Gastrocnemius medialis (tissue), 4 donors: ENCODE measurements at regions not wholly inside any gene's neighbourhood (a gene's known extent, or its start where the extent isn't known, plus 50 kb on each side); places are given as distances from the start of the nearest gene placed in this dataset.
"Not testable (repeated sequence)": the region's sequence is repeated elsewhere in the genome, so short reads cannot be mapped to it uniquely, and the experiment has no call there.

Source experiments
- ATAC-seq, 2 donors: fragments of 150-250 bp; one replicate each; pipeline ENCODE4 v1.9.1; 2016
- DNase-seq, 2 donors: peaks; one replicate each; pipeline ENCODE4 v3.0.0-alpha.2; 2019
- H3K27ac ChIP-seq, 4 donors: fragments of 200-600 bp; sonication (generic); 1 replicate in 1 of 4; 2 replicates in 3 of 4; pipeline ENCODE4 v1.5.1; 2016 to 2018; ENCODE audit warnings: mild to moderate bottlenecking in 2 of 4, moderate library complexity in 1 of 4
- H3K27me3 ChIP-seq, 3 donors: fragments of 200-600 bp; sonication (generic) in 2 of 3; 1 replicate in 1 of 3; 2 replicates in 2 of 3; pipeline versions ENCODE4 v1.5.1 to v1.6.0; 2016 to 2019; ENCODE audit warnings: mild to moderate bottlenecking in 1 of 3, moderate library complexity in 1 of 3
- H3K36me3 ChIP-seq, 2 donors: fragments of 200-600 bp; sonication (generic) in 1 of 2; one replicate each; pipeline ENCODE4 v1.5.1; 2017 to 2018
- H3K4me1 ChIP-seq, 2 donors: fragments of 200-600 bp; sonication (generic) in 1 of 2; one replicate each; pipeline ENCODE4 v1.5.1; 2016 to 2017; ENCODE audit warnings: mild to moderate bottlenecking in 2 of 2
- H3K4me3 ChIP-seq, 4 donors: fragments of 200-600 bp; sonication (generic) in 3 of 4; 1 replicate in 1 of 4; 2 replicates in 3 of 4; pipeline ENCODE4 v1.5.1; 2016 to 2019; ENCODE audit warnings: mild to moderate bottlenecking in 2 of 4
- H3K9me3 ChIP-seq, 3 donors: fragments of 200-600 bp; sonication (generic) in 2 of 3; 1 replicate in 1 of 3; 2 replicates in 2 of 3; pipeline ENCODE4 v1.5.1; 2016 to 2019
- POLR2A ChIP-seq, 2 donors: fragments of 450-650 bp; IDR thresholded peaks; one replicate each; pipeline ENCODE4 v1.6.1; 2017; ENCODE audit warnings: antibody characterized with exemption in 2 of 2, mild to moderate bottlenecking in 2 of 2, moderate library complexity in 2 of 2
- in situ Hi-C, 4 donors: fragments of 200-750 bp; cut with MboI; loops; one replicate each; pipeline versions ENCODE4 v1.15.0 to v1.8.0; 2017; ENCODE audit warnings: low sequenced_read_pairs in 4 of 4
- intact Hi-C: fragments of 100-400 bp; cut with DNase I; formaldehyde crosslinking; loops from one replicate; pipeline ENCODE4 v1.15.1; 2023; ENCODE audit warnings: low total_unique reads
- TF ChIP-seq, protein P1 (sequence below), 5 experiments: fragments of 450-650 bp in 3 of 5; fragments of 200-600 bp in 2 of 5; sonication (generic) in 2 of 5; IDR thresholded peaks in 4 of 5; conservative IDR thresholded peaks in 1 of 5; 1 replicate in 4 of 5; 2 replicates in 1 of 5; pipeline ENCODE4 v1.5.1; 2016 to 2019; ENCODE audit warnings: antibody characterized with exemption in 5 of 5, mild to moderate bottlenecking in 3 of 5, moderate library complexity in 3 of 5

DNA sequence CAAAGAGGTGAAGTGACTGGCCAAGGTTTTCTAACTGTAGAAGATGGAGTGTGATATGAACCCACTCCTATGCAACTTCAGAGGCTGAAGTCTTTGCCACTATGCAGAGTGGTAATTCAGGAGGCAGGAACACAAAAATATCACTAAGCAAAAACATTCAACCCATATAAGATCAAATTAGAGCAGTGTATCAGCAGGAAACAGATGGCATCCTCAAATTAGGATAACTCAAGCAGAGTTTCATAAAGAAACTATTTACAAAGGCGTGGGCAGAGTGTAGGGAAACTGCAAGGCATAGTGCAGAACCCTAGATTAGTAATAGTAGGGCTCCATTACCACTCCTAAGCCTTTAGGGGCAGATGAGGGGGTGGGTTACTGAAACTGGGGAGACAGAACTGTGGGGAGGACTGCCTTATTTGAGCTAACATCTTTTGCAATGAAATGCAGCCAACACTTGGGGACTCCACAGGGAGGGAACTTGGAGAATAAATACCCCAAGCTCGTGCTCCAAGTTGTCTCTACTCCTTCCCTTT lies 72.2 kb downstream of the PTTG1 start:
- Histone ChIP-seq H3K4me3 (no peak overlapping the region), H3K9me3 (no peaks in the 10 kb centered on the region), H3K4me1 (no peaks in the 10 kb centered on the region), H3K27ac (no peak overlapping the region), H3K27me3 (no peaks in the 10 kb centered on the region), H3K36me3 (no peaks in the 10 kb centered on the region)
- ATAC-seq (no peak), DNase-seq (no peak)
- intact Hi-C loops (no loop called here), in situ Hi-C loops (no loop called here)
- TF ChIP-seq, protein P1, sequence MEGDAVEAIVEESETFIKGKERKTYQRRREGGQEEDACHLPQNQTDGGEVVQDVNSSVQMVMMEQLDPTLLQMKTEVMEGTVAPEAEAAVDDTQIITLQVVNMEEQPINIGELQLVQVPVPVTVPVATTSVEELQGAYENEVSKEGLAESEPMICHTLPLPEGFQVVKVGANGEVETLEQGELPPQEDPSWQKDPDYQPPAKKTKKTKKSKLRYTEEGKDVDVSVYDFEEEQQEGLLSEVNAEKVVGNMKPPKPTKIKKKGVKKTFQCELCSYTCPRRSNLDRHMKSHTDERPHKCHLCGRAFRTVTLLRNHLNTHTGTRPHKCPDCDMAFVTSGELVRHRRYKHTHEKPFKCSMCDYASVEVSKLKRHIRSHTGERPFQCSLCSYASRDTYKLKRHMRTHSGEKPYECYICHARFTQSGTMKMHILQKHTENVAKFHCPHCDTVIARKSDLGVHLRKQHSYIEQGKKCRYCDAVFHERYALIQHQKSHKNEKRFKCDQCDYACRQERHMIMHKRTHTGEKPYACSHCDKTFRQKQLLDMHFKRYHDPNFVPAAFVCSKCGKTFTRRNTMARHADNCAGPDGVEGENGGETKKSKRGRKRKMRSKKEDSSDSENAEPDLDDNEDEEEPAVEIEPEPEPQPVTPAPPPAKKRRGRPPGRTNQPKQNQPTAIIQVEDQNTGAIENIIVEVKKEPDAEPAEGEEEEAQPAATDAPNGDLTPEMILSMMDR (IDR thresholded peaks at IDR 0.05 in 4 of 5, conservative IDR thresholded peaks at IDR 0.05 in 1 of 5) = no peak
- no peak for TF ChIP-seq POLR2A (IDR thresholded peaks at IDR 0.05)

DNA sequence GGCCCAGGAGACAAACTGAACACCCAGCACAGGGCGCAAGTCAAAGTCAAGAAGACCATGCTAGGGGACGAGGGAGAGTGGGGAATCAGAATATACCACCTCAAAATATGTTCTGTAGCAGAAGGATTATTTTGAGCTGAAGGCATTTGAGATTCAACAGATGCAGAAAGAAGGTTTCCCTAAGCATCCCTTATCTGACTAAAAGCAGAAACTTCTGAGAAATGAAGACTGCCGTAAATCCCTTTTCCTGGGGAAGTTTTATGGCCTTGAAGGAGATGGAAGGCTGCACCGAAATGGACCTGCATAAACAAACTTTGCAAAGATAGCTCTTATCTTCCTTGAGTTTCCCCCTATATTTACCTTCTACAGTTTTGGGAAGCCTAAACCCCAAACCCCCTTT lies 72.8 kb downstream of the PTTG1 start:
- in situ Hi-C loops (no loop called here), intact Hi-C loops (no loop called here)
- ATAC-seq (no peak), DNase-seq (no peak)
- no peaks in the 10 kb centered on the region for H3K4me1 ChIP-seq
- H3K4me3 ChIP-seq = no peak overlapping the region
- no peak for TF ChIP-seq POLR2A (IDR thresholded peaks at IDR 0.05)
- TF ChIP-seq, protein P1 (IDR thresholded peaks at IDR 0.05 in 4 of 5, conservative IDR thresholded peaks at IDR 0.05 in 1 of 5) = no peak
- H3K27me3 ChIP-seq = no peaks in the 10 kb centered on the region
- H3K27ac ChIP-seq = no peak overlapping the region
- H3K36me3 ChIP-seq = no peaks in the 10 kb centered on the region
- H3K9me3 ChIP-seq = no peaks in the 10 kb centered on the region

DNA sequence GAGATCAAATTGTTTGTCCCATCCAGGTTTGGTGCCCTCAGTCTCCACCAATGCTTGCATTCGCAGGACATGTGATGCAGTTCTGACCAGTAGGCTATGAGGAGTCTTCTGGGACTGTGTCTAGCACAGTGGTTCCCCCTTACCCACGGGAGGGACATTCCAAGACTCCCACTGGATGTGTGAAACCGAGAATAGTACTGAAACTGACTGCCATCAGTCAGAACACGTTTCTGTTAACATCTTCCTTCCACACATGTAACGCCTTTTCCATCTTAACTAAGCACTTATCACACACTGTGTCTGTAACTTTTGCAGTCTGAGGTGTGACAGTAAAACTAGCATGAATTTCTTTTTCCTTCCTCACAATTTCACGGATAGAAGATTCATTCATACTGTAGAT lies 74.7 kb downstream of the PTTG1 start:
- Histone ChIP-seq H3K27ac (no peak overlapping the region), H3K4me1 (no peaks in the 10 kb centered on the region), H3K27me3 (no peaks in the 10 kb centered on the region), H3K36me3 (no peaks in the 10 kb centered on the region), H3K4me3 (no peak overlapping the region), H3K9me3 (no peaks in the 10 kb centered on the region)
- TF ChIP-seq POLR2A (IDR thresholded peaks at IDR 0.05) = no peak
- TF ChIP-seq, protein P1 (IDR thresholded peaks at IDR 0.05 in 4 of 5, conservative IDR thresholded peaks at IDR 0.05 in 1 of 5) = no peak
- ATAC-seq = no peak
- intact Hi-C loops = no loop called here
- in situ Hi-C loops = no loop called here
- DNase-seq = no peak

DNA sequence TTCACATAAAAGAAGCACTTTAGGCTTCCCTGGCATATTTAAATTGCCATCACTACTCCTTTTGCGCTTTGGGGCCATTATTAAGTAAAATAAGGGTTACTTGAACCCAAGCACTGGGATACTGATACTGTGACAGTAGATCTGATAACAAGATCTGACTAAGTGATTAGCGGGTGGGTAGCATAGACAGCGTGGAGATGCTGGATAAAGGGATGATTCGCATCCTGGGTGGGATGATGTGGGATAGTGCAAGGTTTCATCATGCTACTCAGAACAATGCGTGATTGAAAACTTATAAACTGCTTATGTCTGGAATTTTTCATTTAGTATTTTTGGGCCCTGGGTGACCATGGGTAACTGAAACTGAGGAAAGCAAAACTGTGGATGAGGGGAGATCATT lies 75.1 kb downstream of the PTTG1 start:
- no peaks in the 10 kb centered on the region for H3K9me3 ChIP-seq
- DNase-seq = no peak
- TF ChIP-seq, protein P1 (IDR thresholded peaks at IDR 0.05 in 4 of 5, conservative IDR thresholded peaks at IDR 0.05 in 1 of 5) = no peak
- no peak for TF ChIP-seq POLR2A (IDR thresholded peaks at IDR 0.05)
- H3K4me1 ChIP-seq = no peaks in the 10 kb centered on the region
- no peak overlapping the region for H3K27ac ChIP-seq
- no peaks in the 10 kb centered on the region for H3K36me3 ChIP-seq
- in situ Hi-C loops = no loop called here
- intact Hi-C loops = no loop called here
- ATAC-seq = no peak
- no peaks in the 10 kb centered on the region for H3K27me3 ChIP-seq
- no peak overlapping the region for H3K4me3 ChIP-seq

DNA sequence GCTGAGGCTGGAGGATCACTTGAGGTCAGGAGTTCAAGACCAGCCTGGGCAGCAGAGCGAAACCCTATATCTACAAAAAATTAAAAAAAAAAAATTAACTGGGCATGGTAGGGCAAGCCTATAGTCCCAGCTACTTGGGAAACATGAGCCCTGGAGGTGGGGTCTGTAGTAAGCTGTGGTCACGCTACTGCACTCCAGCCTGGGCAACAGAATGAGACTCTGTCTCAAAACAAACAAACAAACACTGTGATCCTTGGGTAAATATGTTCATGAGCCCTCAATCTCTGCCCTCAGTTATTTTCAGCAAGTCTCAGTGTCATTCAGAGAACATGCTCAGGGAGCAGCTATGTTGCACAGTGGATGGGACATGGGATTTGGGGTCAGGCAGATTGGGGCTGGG lies 76.2 kb downstream of the PTTG1 start:
- H3K27me3 ChIP-seq = no peaks in the 10 kb centered on the region
- ATAC-seq (no peak), DNase-seq (no peak)
- intact Hi-C loops (no loop called here), in situ Hi-C loops (no loop called here)
- no peak overlapping the region for H3K27ac ChIP-seq
- no peak for TF ChIP-seq POLR2A (IDR thresholded peaks at IDR 0.05)
- TF ChIP-seq, protein P1 (IDR thresholded peaks at IDR 0.05 in 4 of 5, conservative IDR thresholded peaks at IDR 0.05 in 1 of 5) = no peak
- no peaks in the 10 kb centered on the region for H3K9me3 ChIP-seq
- H3K4me3 ChIP-seq = no peak overlapping the region
- no peaks in the 10 kb centered on the region for H3K4me1 ChIP-seq
- no peaks in the 10 kb centered on the region for H3K36me3 ChIP-seq

DNA sequence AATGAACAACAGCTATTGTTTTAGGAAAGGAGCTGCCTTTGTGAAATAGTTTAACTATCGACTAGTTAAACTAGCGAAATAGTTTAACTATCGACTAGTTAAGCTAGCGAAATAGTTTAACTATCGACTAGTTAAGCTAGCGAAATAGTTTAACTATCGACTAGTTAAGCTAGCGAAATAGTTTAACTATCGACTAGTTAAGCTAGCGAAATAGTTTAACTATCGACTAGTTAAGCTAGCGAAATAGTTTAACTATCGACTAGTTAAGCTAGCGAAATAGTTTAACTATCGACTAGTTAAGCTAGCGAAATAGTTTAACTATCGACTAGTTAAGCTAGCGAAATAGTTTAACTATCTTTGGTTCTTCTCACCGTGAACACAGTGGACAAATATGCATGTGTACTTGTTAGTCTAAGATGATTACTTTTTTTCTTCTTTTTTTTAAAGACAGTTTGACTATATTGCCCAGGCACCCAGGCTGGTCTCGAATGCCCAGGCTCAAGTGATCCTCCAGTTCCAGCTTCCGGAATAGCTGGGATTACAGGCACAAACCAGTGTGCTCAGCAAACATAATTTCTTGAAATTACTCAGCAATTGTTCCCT lies 76.9 kb downstream of the PTTG1 start:
- in situ Hi-C loops, H3K9me3 ChIP-seq, H3K4me1 ChIP-seq, DNase-seq, ATAC-seq, H3K27ac ChIP-seq, intact Hi-C loops, H3K27me3 ChIP-seq, H3K4me3 ChIP-seq, H3K36me3 ChIP-seq: not testable (repeated sequence)
